T-cell (primary cell): ENCODE measurements at regions not wholly inside any gene's neighbourhood (a gene's known extent, or its start where the extent isn't known, plus 50 kb on each side); places are given as distances from the start of the nearest gene placed in this dataset.

Source experiments
- ATAC-seq, 4 experiments: fragments of 200-7000 bp in 3 of 4; fragments of 150-1000 bp in 1 of 4; cut with Tn5 transposase; replicated peaks in 1 of 4; 1 replicate in 3 of 4; 2 replicates in 1 of 4; pipeline ENCODE4 v1.10.0; 2021; ENCODE audit warnings: moderate library complexity in 3 of 4, mild to moderate bottlenecking in 2 of 4, moderate number of reproducible peaks in 1 of 4
- CTCF ChIA-PET, 2 donors: fragments of 300-600 bp; sonication (Branson Sonifier 250); formaldehyde crosslinking; loops; one replicate each; lab custom pipeline; 2022; ENCODE audit warnings: antibody characterized with exemption in 2 of 2; lab: Charles Lee
- POLR2A ChIA-PET, 2 donors: fragments of 300-600 bp; sonication (Branson Sonifier 250); formaldehyde crosslinking; loops; one replicate each; lab custom pipeline; 2022; ENCODE audit warnings: antibody characterized with exemption in 2 of 2; lab: Charles Lee
- DNase-seq, 35 experiments: peaks; one replicate each; pipeline versions ENCODE4 v3.0.0 to v3.0.0-alpha.2; 2013 to 2023
- H3K27ac ChIP-seq: one replicate; pipeline ENCODE4 v1.5.1; 2013; ENCODE audit warnings: low read length
- H3K27me3 ChIP-seq, 2 experiments: replicated peaks in 1 of 2; 1 replicate in 1 of 2; 2 replicates in 1 of 2; pipeline versions ENCODE4 v1.6.1 to v1.7.0; 2013; ENCODE audit warnings: low read length in 1 of 2, mixed read lengths in 1 of 2; ENCODE audit not compliant: control insufficient read depth in 2 of 2, insufficient read depth in 2 of 2; ENCODE audit errors: extremely low read depth in 1 of 2
- H3K36me3 ChIP-seq, 2 donors: 1 replicate in 1 of 2; 2 replicates in 1 of 2; pipeline versions ENCODE4 v1.6.1 to v1.7.0; 2013; ENCODE audit warnings: low read length in 1 of 2; ENCODE audit not compliant: control insufficient read depth in 2 of 2, insufficient read depth in 1 of 2; ENCODE audit errors: extremely low read depth in 1 of 2
- H3K4me1 ChIP-seq, 2 experiments: 1 replicate in 1 of 2; 2 replicates in 1 of 2; pipeline versions ENCODE4 v1.6.1 to v1.7.0; 2013; ENCODE audit warnings: low read length in 2 of 2, mixed read lengths in 1 of 2; ENCODE audit not compliant: insufficient read depth in 2 of 2, control insufficient read depth in 1 of 2; ENCODE audit errors: extremely low read depth in 1 of 2
- H3K4me3 ChIP-seq, 2 donors: 1 replicate in 1 of 2; 2 replicates in 1 of 2; pipeline versions ENCODE4 v1.5.1 to v1.7.0; 2013; ENCODE audit warnings: mild to moderate bottlenecking in 2 of 2, low read length in 1 of 2, moderate library complexity in 1 of 2; ENCODE audit not compliant: control insufficient read depth in 1 of 2; ENCODE audit errors: extremely low read depth in 1 of 2
- H3K9me3 ChIP-seq: 2 replicates; pipeline ENCODE4 v1.7.0; 2013
- H3K27ac Mint-ChIP-seq, 2 donors: one replicate each; pipeline ENCODE4 v1.8.0; 2020 to 2021; ENCODE audit warnings: mild to moderate bottlenecking in 2 of 2, mixed read lengths in 2 of 2
- H3K27me3 Mint-ChIP-seq, 2 donors: one replicate each; pipeline ENCODE4 v1.8.0; 2021 to 2022; ENCODE audit warnings: mixed read lengths in 2 of 2
- H3K36me3 Mint-ChIP-seq: one replicate; pipeline ENCODE4 v1.8.0; 2021; ENCODE audit warnings: mixed read lengths
- H3K4me1 Mint-ChIP-seq, 3 donors: one replicate each; pipeline ENCODE4 v1.8.0; 2020 to 2022; ENCODE audit warnings: mixed read lengths in 3 of 3, mild to moderate bottlenecking in 1 of 3
- H3K4me3 Mint-ChIP-seq, 3 donors: one replicate each; pipeline ENCODE4 v1.8.0; 2020 to 2022; ENCODE audit warnings: mild to moderate bottlenecking in 3 of 3, mixed read lengths in 3 of 3, moderate library complexity in 3 of 3
- H3K9me3 Mint-ChIP-seq, 3 donors: one replicate each; pipeline ENCODE4 v1.8.0; 2020 to 2022; ENCODE audit warnings: mixed read lengths in 3 of 3
- WGBS: methylation state at CpG from one replicate; pipeline ENCODE4 v1.1.5; 2013; ENCODE audit warnings: missing lambda C conversion rate; ENCODE audit not compliant: insufficient coverage; 5-methylcytosine and 5-hydroxymethylcytosine counted together

DNA sequence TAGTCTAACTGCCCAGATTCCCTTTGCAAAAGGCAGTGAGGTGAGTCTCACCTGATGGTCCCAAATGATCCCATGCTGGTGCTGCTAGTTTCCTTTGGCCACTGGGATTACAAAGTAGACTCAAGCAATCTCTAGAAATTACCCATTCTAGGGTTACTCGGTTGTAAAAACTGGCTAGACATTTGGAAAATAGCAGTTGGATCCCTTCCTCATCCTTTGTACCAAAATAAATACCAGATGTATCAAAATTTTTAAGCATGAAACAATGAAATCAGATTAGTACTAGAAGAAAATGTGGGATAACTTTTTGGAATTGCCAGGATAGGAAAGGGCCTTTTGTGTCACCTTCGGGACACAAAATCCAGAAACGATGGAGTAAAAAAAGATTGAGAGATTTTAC, 112.9 kb upstream of the TOP1 start:
- DNase-seq (no peak), ATAC-seq (no peak)
- no peak overlapping the region for H3K4me3 ChIP-seq
- H3K4me3 Mint-ChIP-seq = no peak overlapping the region
- H3K27me3 ChIP-seq = peaks cover 0 to 4% of the 10 kb centered on the region in 2 experiments
- H3K36me3 ChIP-seq = no peaks in the 10 kb centered on the region
- H3K9me3 Mint-ChIP-seq = no peaks in the 10 kb centered on the region
- WGBS = no CpG with 5 or more reads among the region's 3 CpGs
- H3K4me1 Mint-ChIP-seq = no peaks in the 10 kb centered on the region
- POLR2A ChIA-PET = no interaction called here
- H3K27ac Mint-ChIP-seq = no peak overlapping the region
- no peaks in the 10 kb centered on the region for H3K36me3 Mint-ChIP-seq
- H3K4me1 ChIP-seq = no peaks in the 10 kb centered on the region
- no peak overlapping the region for H3K27ac ChIP-seq
- H3K27me3 Mint-ChIP-seq = no peaks in the 10 kb centered on the region
- no peaks in the 10 kb centered on the region for H3K9me3 ChIP-seq
- CTCF ChIA-PET = interaction anchor here in 1 of 2 donors (0.6 kb wide), 1 partner anchor 415 kb away, joined by 7 read pairs; no protein-coding TSS in a partner anchor

DNA sequence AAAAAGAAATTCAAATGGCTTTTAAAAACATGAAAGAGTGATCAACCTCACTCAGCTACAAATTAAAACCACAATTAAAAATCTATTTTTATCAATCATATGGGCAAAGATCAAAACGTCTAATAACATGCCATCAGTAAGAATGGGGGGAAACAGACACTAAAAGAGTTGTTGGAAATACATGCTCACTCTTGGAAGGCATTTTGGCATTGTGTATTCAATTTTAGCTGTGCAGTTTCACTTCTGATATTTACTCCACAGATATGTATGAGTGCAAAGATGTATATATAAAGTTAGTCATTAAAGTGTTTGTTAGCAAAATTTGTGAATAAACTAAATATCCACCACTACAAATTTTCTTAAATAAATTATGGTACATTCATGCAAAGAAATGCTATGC, 112.3 kb upstream of the TOP1 start:
- no peak overlapping the region for H3K4me3 ChIP-seq
- Mint-ChIP-seq H3K4me3 (no peak overlapping the region), H3K4me1 (no peaks in the 10 kb centered on the region), H3K36me3 (no peaks in the 10 kb centered on the region), H3K27me3 (no peaks in the 10 kb centered on the region), H3K27ac (no peak overlapping the region), H3K9me3 (no peaks in the 10 kb centered on the region)
- H3K9me3 ChIP-seq = no peaks in the 10 kb centered on the region
- POLR2A ChIA-PET = no interaction called here
- CTCF ChIA-PET = interaction anchor here in 1 of 2 donors (0.6 kb wide), 1 partner anchor 415 kb away, joined by 7 read pairs; no protein-coding TSS in a partner anchor
- H3K27me3 ChIP-seq = peaks cover 0 to 4% of the 10 kb centered on the region in 2 experiments
- H3K36me3 ChIP-seq = no peaks in the 10 kb centered on the region
- no peak for DNase-seq
- H3K27ac ChIP-seq = no peak overlapping the region
- H3K4me1 ChIP-seq = no peaks in the 10 kb centered on the region
- no CpG with 5 or more reads among the region's 1 CpG for WGBS
- no peak for ATAC-seq

DNA sequence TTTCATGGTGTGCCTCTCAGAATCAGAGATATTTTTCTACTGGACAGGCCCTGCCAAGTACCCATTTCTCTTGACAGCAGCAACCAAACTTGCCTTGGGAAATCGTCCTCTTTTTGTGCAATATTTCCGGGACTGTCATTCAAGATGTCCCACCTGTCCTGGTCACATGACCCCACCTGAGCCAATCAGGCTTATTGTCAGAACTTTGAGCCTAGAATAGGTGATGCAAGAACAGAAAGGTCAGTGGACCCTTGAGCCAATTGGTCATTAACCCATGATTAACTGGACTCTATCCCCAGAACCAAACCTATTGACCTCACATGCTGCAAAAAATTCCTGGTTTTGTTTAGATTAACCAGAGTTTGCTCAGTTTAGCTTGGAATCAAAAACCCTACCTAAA, 108.3 kb upstream of the TOP1 start:
- no peak overlapping the region for H3K4me3 Mint-ChIP-seq
- DNase-seq (no peak), ATAC-seq (no peak)
- POLR2A ChIA-PET = no interaction called here
- 90% methylated on average over 2 of the region's 2 CpGs for WGBS
- no peaks in the 10 kb centered on the region for H3K27me3 ChIP-seq
- H3K9me3 Mint-ChIP-seq = no peaks in the 10 kb centered on the region
- H3K27ac Mint-ChIP-seq = no peak overlapping the region
- H3K27me3 Mint-ChIP-seq = no peaks in the 10 kb centered on the region
- no peak overlapping the region for H3K27ac ChIP-seq
- H3K4me1 ChIP-seq = no peaks in the 10 kb centered on the region
- H3K36me3 ChIP-seq = no peaks in the 10 kb centered on the region
- no peaks in the 10 kb centered on the region for H3K9me3 ChIP-seq
- H3K4me3 ChIP-seq = no peak overlapping the region
- CTCF ChIA-PET = no interaction called here
- no peaks in the 10 kb centered on the region for H3K36me3 Mint-ChIP-seq
- H3K4me1 Mint-ChIP-seq = no peaks in the 10 kb centered on the region

DNA sequence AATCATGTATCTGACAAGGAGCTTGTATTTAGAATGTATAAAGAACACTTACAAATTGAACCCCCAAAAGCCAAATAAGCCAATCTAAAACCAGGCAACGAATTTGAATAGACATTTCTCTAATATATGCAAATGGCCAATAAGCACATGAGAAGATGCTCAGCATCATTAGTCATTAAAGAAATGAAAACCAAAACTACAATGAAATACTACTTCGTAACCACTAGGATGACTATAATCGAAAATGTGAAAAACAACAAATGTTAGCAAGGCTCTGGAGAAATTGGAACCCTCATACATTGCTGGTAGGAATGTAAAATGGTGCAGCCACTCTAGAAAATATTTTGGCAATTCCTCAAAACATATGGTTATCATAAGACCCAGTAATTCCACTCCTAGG, 105.8 kb upstream of the TOP1 start:
- Histone ChIP-seq H3K27ac (no peak overlapping the region), H3K36me3 (no peaks in the 10 kb centered on the region), H3K4me3 (no peak overlapping the region), H3K4me1 (no peaks in the 10 kb centered on the region), H3K9me3 (no peaks in the 10 kb centered on the region), H3K27me3 (no peaks in the 10 kb centered on the region)
- no peak overlapping the region for H3K4me3 Mint-ChIP-seq
- ChIA-PET CTCF (no interaction called here), POLR2A (no interaction called here)
- ATAC-seq (no peak), DNase-seq (no peak)
- WGBS = no CpG with 5 or more reads among the region's 3 CpGs
- H3K4me1 Mint-ChIP-seq = no peaks in the 10 kb centered on the region
- H3K36me3 Mint-ChIP-seq = no peaks in the 10 kb centered on the region
- H3K27me3 Mint-ChIP-seq = peaks cover 0 to 4% of the 10 kb centered on the region in 2 donors
- H3K27ac Mint-ChIP-seq = no peak overlapping the region
- H3K9me3 Mint-ChIP-seq = no peaks in the 10 kb centered on the region

DNA sequence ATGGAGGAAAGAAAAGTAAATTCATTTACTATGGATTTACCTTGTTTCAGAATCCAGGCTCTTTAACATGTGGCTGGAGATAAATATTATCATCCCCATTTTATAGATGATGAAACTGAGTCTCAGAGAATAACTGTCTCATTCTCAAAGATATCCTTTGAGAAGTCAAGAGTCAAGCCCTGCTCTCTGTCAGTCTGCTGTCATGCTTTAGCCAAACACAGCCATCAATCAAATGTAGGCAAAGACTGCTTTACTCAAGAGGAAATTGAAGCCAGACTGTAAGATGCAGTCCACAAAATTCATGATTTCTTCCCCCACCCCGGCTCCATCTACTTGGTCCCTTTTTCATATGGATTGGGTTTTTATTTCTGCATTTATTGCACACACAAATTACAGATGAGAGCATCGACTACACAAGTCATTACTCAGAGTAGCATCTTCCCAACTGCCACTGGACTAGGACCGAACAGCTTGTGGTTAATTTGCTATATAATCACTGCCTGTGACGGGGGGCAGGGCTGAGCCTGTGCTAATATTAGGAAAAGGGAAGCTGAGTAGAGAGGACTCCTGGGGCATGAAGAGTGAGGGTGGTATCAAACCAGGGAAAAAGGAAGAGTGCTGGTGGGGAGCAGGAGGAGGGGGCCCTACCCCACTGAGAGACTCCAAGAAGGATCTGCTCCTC, 102.7 kb upstream of the TOP1 start:
- H3K27me3 Mint-ChIP-seq = peaks cover 4 to 8% of the 10 kb centered on the region in 2 donors
- no peaks in the 10 kb centered on the region for H3K36me3 Mint-ChIP-seq
- Histone ChIP-seq H3K27ac (no peak overlapping the region), H3K36me3 (no peaks in the 10 kb centered on the region), H3K9me3 (no peaks in the 10 kb centered on the region), H3K4me3 (no peak overlapping the region), H3K27me3 (no peaks in the 10 kb centered on the region), H3K4me1 (no peaks in the 10 kb centered on the region)
- H3K4me3 Mint-ChIP-seq = no peak overlapping the region
- ATAC-seq = no peak
- CTCF ChIA-PET = interaction anchor here in 1 of 2 donors (0.5 kb wide), 1 partner anchor 569 kb away, joined by 3 read pairs; no protein-coding TSS in a partner anchor
- no peak for DNase-seq
- no peaks in the 10 kb centered on the region for H3K4me1 Mint-ChIP-seq
- H3K9me3 Mint-ChIP-seq = no peaks in the 10 kb centered on the region
- no peak overlapping the region for H3K27ac Mint-ChIP-seq
- no CpG with 5 or more reads among the region's 4 CpGs for WGBS
- POLR2A ChIA-PET = interaction anchor here in 1 of 2 donors (0.5 kb wide), 1 partner anchor 433 kb away, joined by 3 read pairs; no protein-coding TSS in a partner anchor

DNA sequence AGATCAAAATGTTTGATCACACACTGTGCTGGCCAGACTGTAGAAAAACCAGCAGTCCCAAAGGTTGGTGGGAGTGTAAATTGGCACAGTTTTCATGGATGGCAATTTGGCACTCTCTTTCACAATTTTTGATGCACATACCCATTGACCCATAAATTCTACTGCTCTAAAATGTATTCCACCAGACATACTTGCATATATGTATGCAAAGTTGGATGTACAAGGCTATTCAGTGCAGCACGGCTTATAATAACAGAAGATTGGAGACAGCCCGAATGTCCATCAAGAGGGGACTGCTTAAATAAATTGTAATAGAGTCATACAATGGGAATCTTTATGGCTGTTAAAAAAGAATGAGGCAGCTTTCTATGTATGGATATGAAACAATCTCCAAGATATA, 101.7 kb upstream of the TOP1 start:
- Mint-ChIP-seq H3K4me3 (no peak overlapping the region), H3K36me3 (no peaks in the 10 kb centered on the region), H3K4me1 (no peaks in the 10 kb centered on the region), H3K27ac (no peak overlapping the region), H3K27me3 (peaks cover 4 to 10% of the 10 kb centered on the region in 2 donors), H3K9me3 (no peaks in the 10 kb centered on the region)
- POLR2A ChIA-PET = no interaction called here
- no peaks in the 10 kb centered on the region for H3K27me3 ChIP-seq
- CTCF ChIA-PET = no interaction called here
- no peaks in the 10 kb centered on the region for H3K36me3 ChIP-seq
- H3K27ac ChIP-seq = no peak overlapping the region
- no peaks in the 10 kb centered on the region for H3K9me3 ChIP-seq
- DNase-seq (no peak), ATAC-seq (no peak)
- 100% methylated on average over 2 of the region's 2 CpGs for WGBS
- H3K4me3 ChIP-seq = no peak overlapping the region
- H3K4me1 ChIP-seq = no peaks in the 10 kb centered on the region
